NCI-H128 (cell line): ENCODE measurements at regions not wholly inside any gene's neighbourhood (a gene's known extent, or its start where the extent isn't known, plus 50 kb on each side); places are given as distances from the start of the nearest gene placed in this dataset.
"Not testable (repeated sequence)": the region's sequence is repeated elsewhere in the genome, so short reads cannot be mapped to it uniquely, and the experiment has no call there.

Source experiments
- DNase-seq: peaks from one replicate; lab custom pipeline; 2025; ENCODE audit not compliant: unreplicated experiment; lab: John Stamatoyannopoulos, UW

GRCh38 chr3:118089563-118089962, 945.1 kb downstream of the IGSF11 start:
- DNase-seq: no peak

GRCh38 chr3:118097226-118097625, 937.4 kb downstream of the IGSF11 start:
- no peak for DNase-seq

- no peak for DNase-seq
These were observed 937.0 kb downstream of the IGSF11 start for GRCh38 chr3:118097660-118098059.

- no peak for DNase-seq
These were observed 935.8 kb downstream of the IGSF11 start for GRCh38 chr3:118098827-118099226.

GRCh38 chr3:118101891-118102290, 932.8 kb downstream of the IGSF11 start:
- DNase-seq: no peak

- no peak for DNase-seq
These were observed 931.9 kb downstream of the IGSF11 start for GRCh38 chr3:118102737-118103136.

- no peak for DNase-seq
These were observed 926.4 kb downstream of the IGSF11 start for GRCh38 chr3:118108201-118108600.

- DNase-seq: no peak
These were observed 925.9 kb downstream of the IGSF11 start for GRCh38 chr3:118108769-118109168.

GRCh38 chr3:118110211-118110610, 924.4 kb downstream of the IGSF11 start:
- DNase-seq: no peak

GRCh38 chr3:118116991-118117390, 917.7 kb downstream of the IGSF11 start:
- no peak for DNase-seq

- DNase-seq: no peak
These were observed 907.9 kb downstream of the IGSF11 start for GRCh38 chr3:118126751-118127150.

- DNase-seq: no peak
These were observed 906.7 kb downstream of the IGSF11 start for GRCh38 chr3:118127992-118128391.

GRCh38 chr3:118128886-118129285, 905.8 kb downstream of the IGSF11 start:
- no peak for DNase-seq

GRCh38 chr3:118137778-118138177, 896.9 kb downstream of the IGSF11 start:
- no peak for DNase-seq

- DNase-seq: no peak
These were observed 889.7 kb downstream of the IGSF11 start for GRCh38 chr3:118144919-118145318.

- DNase-seq: no peak
These were observed 887.8 kb downstream of the IGSF11 start for GRCh38 chr3:118146658-118147375.

GRCh38 chr3:118151164-118151563, 883.5 kb downstream of the IGSF11 start:
- DNase-seq: no peak

- not testable (repeated sequence) for DNase-seq
These were observed 871.7 kb downstream of the IGSF11 start for GRCh38 chr3:118162627-118163588.

GRCh38 chr3:118165413-118165812, 869.2 kb downstream of the IGSF11 start:
- DNase-seq: no peak

- no peak for DNase-seq
These were observed 867.1 kb downstream of the IGSF11 start for GRCh38 chr3:118167571-118167970.

GRCh38 chr3:118168175-118168574, 866.5 kb downstream of the IGSF11 start:
- DNase-seq: no peak

GRCh38 chr3:118171236-118171852, 863.3 kb downstream of the IGSF11 start:
- no peak for DNase-seq
